NCI-H345 (cell line): ENCODE measurements at regions not wholly inside any gene's neighbourhood (a gene's known extent, or its start where the extent isn't known, plus 50 kb on each side); places are given as distances from the start of the nearest gene placed in this dataset.
A peak's percentile ranks its signal among the peaks of the same experiment; 100 is the strongest.

Source experiments
- DNase-seq: peaks from one replicate; lab custom pipeline; 2025; lab: John Stamatoyannopoulos, UW

DNA sequence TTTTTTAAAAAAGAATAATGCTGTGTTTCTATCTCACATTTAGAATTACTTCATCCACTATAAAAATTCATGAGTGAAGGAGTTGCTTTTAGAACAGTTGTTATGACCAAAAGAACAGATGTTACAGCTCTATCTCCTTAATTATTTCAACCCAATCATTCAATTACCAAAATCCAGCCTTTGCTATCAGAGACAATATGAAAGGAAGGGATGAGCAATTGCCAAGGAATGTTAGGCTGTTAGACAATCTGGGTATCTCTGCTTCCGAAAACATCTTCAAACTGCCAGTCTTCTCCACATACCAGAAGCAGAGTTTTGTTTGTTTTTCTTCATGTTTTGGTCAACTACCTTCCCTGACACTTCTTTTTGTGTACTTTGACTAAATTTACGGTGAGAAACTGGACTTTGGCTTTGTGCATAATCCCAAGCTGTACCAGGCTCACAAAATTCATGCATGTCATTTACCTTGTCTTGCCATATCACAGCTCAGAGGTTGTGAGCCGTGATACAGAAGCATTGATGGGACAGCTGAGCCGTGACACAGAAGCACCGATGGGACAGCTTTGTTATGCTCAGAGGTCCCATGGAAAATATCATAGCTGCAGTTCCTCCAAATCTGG is 405.5 kb downstream of the KIF4B start:
- DNase-seq = no peak

DNA sequence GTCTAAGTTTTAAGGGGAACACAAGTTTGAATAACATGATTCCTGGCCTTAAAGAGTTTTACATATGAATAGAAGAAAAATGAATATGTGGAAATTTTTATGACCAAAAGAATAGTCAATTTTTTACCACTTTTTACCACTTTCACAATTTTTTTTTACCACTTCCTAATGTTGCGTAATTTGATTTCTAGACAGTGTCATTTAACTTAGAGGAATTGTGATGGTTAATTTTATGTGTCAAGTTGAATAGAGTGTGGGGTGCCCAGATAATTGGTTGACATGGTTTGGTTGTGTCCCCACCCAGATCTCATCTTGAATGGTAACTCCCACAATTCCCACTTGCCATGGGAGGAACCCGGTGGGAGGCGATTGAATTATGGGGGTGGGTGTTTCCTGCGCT is 416.6 kb downstream of the KIF4B start:
- DNase-seq = no peak

GRCh38 chr5:155434267-155434666 is 420.7 kb downstream of the KIF4B start:
- DNase-seq = no peak

DNA sequence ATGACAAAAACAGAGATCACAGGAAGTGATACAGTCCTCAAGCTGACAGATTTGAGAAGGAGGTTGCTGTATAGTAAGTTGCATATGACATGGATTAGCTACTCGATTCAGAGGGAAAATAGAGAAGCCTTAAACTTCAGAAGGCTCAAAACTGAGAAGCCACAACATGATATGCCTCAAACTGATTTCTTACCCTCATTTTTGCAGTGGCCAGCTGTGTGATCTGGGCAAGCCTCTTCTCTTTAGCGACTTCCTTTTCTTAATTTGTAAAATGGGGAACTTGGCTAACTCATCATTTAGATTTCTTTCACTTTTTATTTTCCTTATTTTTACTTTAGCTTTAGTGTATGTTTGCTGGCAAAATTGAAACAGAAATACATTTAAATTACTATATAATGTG is 421.1 kb downstream of the KIF4B start:
- no peak for DNase-seq

DNA sequence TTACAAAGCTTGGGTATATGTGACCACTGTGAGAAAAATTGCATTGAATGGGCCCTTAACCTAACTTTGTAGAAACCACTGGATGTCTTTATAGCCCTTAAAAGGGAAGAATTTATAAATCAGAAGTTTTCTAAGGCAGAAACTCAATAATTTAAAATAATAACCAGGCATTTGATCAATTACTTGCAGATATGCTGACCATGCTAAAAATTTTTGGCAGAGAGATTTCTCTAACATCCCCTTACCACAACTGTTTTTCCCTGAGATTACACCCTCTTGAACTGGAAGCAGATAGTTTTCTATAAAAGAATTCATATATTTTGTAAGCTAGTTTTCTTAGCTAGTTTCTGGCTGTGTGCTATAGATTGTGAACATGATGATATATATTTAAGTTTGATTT is 428.3 kb downstream of the KIF4B start:
- DNase-seq = no peak

- DNase-seq = no peak
These were observed 437.6 kb downstream of the KIF4B start for GRCh38 chr5:155451106-155451505.

DNA sequence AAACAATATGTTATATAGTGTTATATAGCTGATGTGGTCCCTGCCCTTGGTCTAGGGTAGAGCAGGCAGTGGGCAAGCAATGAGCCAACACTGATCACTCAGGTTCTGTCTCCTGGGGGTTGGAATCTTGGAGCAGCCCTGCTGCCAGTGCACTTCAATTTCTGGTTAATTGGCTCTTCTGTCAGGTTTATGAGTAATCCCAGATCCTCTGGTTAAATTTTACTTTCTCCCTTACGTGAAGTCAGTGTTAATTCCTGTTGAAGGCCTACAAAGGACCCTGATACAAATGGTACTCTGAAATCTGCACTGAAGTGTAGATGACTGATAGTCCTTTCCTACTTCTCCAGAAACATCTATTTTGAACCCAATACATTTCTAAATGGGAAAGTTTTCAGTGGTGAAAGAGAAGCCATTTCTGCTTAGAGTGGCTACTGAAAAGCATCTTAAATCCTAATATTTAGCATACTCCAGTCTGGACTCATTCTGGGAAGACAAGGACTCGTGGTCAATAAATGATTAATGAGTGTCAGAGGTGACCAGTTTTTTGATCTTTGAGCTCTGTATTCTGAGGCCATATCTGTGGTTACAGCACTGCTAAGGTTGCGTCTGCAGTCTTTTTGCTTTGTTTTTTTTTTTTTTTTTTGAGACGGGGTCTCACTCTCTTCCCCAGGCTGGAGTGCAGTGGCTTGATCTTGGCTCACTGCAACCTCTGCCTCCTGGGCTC is 442.4 kb downstream of the KIF4B start:
- DNase-seq = no peak

DNA sequence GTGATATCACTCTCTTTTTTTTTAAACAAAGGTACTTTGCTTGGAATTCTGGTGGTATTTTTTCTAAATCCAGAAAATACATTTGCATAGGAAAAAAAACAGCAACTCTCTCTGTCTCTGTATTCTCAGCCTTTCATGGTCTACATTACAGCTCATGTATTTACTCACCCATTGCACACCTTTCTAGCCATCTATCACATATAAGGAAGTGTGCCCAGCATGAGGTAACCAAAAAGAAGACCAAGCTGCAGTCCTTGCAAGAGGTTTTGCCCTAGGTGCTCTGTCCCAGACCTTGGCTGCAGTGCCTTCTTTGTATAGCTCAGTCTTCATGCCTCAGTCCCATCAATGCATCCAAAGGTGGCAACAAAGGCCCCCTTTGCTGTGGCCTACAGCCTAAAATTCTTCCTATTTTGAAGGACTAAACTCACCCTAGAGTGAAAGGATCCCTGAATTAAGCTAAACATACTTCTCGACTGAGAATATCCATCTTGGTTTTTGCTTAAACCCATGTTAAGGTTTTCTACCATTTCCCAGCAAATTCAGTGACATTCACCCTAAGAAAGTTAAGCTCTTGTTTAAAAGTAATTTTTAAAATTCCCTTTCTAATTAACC is 446.4 kb downstream of the KIF4B start:
- no peak for DNase-seq

GRCh38 chr5:155460501-155460931 is 447.0 kb downstream of the KIF4B start:
- DNase-seq = peak; percentile 29

DNA sequence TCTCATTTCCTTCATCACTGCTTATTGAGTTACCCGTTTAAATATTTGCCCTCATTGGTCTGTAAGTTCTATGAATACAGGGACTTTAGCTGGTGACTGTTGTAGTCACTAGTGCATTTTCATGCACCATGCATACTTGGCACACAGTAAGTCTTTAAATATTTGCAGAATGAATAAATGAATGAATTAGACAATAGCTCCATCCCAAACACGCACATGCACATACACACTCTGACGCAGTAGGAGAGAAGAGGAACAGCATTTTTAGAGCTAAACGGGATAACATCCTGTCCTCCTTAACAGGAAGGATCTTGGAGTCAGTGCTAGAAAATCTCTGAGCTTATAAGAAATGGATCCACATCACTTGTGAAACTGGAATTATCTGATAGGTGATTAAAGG is 447.7 kb downstream of the KIF4B start:
- no peak for DNase-seq

DNA sequence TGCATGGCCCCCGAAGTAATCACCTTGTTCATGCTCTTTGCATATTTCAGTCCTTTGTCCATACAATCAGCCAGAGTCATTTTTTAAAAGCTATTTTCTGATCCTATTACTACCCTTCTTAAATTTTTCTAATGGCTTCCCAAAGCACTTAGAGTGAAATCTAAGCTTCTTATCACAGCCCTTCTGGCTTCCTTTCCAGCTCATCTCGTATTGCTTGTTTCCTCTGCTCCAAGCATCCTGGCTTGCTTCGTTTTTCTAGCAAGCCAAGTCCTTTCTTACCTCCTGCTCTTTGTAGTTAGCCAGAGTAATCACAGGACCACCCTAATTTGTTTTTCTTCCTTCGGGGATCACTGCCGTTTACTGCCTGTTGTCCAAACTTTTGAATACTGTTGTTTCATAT is 453.3 kb downstream of the KIF4B start:
- no peak for DNase-seq

GRCh38 chr5:155471027-155471426 is 457.5 kb downstream of the KIF4B start:
- DNase-seq = peak; percentile 13

DNA sequence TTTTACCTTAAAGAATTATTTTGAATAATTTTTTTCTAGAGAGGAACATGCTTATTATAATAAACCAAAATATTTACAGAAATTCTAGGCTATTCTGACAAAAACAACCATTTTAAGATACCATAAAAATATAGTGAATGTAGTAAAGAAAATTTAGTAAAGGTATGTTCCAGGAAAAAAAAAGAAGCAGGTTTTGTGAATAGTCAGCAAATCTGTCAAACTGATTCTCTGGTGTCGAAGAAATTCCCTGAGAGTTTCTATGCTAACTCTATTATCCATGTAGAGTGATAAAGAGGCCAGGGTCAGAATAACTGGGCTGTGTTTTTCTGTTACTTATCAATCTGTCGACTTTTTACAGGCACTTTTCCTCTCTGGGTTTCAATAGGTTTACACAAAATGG is 459.2 kb downstream of the KIF4B start:
- no peak for DNase-seq

DNA sequence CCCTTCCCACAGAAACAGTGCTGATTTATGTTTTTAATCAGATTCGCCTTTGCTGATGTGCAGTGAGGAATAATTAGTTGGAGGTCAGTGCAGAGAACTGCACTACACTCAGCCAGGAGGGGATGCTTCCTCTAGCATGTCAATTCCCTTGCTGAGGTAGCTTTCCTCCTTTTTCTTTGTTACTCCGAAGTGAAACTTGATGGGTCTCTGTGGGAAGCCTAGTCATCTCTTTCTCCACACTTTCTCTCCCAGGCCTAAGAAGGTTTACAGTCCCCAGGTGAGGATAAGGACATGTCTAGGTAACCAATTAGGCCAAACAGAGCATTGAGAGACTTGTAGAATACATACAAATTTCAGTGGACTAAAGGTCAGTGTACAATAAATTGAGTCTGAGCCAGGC is 461.8 kb downstream of the KIF4B start:
- DNase-seq = no peak

DNA sequence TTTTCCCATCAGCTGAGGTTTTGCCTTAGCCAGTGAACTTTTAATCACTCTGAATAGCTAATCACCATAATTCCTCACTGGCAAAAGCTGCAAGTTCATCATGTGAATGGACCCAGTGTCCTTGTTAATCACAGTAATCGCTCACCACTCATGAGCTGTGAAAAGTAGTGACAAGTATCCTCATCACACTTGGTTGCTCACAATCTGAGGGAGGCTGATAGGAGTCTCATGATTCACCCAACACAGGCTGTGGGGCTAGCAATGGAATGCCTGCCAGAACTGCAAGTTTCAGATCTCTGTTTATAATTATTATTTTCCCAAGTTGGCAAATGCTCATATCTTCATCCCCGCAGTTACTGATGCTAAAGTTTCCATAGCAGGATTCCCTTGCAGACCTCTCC is 467.2 kb downstream of the KIF4B start:
- DNase-seq = no peak

- DNase-seq = no peak
These were observed 467.6 kb downstream of the KIF4B start for GRCh38 chr5:155481182-155481581.

DNA sequence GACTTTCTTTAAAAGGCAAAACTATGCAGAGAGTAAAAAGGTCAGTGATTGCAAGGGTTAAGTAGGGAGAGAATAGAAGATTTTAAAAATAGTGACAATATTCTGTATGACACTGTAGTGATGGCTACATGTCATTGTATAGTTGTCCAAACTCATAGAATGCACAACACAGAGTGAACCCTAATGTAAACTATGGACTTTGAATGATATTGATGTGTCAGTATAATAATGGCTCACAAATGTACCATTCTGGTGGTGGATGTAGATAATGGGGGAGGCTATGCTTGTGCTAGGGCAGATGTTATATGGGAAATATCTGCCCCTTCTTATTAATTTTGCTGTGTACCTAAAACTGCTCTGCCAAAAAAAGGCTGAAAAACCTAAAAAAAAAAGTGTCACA is 468.9 kb downstream of the KIF4B start:
- no peak for DNase-seq

DNA sequence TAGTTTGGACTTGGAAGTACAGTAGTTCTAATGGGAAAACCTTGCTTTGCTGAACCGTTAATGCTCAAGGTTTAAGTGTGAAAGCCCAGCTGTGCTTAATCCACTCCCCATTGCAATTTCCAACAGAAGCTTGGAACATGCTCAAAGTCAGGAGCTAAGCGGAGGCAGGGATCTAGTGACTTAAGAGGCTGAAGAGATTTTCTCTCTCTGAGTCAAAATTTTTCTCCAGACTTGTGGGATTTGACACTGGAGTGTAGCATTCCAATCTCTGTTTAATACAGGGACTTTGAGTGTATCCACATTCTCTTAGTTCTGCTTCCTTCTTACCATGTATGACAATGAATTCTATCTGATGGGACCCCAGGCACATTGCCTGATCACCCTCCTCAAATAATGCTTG is 471.8 kb downstream of the KIF4B start:
- DNase-seq = no peak

DNA sequence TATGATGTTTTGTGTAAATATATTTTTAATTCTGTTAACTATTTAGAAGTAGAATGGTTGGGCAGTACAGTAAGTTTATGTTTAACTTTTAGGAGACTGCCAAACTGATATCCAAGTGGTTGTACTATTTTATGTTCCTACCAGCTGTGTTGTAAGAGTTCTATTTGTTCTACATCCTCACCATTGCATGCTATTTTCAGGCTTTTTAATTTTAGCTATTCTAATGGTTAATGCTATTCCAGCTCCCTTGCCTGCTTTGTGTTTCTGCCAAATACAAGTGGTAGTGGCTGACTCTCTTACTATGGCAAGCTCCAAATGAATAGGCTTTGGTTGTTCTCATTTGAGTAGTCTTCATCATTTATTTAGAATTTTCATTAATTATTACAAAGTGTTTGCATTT is 476.4 kb downstream of the KIF4B start:
- no peak for DNase-seq

DNA sequence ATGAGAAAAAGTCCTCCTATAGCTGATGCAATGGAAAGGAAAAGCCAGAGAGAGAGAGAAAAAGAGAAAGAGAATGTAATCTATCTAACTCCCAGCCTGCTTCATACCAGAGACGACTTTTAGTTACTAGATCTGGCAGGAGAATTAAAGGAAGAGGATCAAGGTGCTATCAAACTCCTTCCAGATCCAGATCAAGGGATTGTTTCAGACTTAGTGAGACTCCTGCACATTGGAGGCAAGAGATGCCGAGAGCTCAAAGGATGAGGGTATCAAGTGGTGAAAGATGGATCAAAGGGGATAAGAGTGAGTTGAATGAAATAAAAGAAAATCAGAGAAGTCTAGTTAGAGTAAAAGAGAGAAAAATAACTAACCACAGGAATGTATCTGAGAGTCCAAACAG is 478.6 kb downstream of the KIF4B start:
- no peak for DNase-seq

GRCh38 chr5:155504606-155505005 is 491.1 kb downstream of the KIF4B start:
- no peak for DNase-seq

DNA sequence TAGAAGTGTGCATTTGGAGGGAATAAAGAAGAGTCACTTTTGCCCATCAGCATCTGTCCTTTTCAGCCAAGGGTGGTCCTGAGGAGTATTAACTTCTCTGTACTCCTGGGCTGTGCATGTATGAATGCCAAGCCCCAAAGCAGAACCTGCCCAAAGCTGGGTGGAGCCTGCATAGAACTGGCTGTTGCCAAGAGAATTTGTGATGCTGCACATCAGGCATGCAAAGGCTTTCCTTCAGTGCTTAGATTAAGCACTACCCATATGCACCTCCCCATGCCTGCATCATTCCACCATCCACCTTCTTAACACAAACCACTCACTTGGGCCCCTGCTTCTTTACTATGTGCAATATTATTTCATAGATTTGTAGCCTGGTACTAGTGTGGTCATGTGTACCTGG is 493.8 kb downstream of the KIF4B start:
- no peak for DNase-seq

GRCh38 chr5:155508673-155509072 is 495.1 kb downstream of the KIF4B start:
- DNase-seq = no peak

DNA sequence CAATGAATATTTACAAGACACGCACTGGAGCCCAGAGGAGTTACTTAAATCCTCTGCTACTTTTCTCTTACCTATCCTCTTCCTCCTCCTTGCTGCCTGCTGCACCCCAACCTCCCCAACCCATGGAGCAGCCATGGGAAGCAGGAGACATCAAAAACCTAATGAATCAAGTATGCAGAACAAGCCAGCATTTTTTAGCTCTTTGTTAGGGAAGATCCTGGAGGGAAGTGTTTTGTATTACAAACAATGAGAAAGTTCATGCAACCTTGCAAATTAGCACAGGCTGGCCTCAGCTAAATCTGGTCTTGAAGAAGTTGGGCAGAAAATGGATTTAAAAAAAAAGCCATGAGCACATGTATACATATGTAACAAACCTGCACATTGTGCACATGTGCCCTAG is 498.8 kb downstream of the KIF4B start:
- no peak for DNase-seq
